IPS-NIHi7 (cell line): ENCODE measurements at regions not wholly inside any gene's neighbourhood (a gene's known extent, or its start where the extent isn't known, plus 50 kb on each side); places are given as distances from the start of the nearest gene placed in this dataset.
"Not testable (repeated sequence)": the region's sequence is repeated elsewhere in the genome, so short reads cannot be mapped to it uniquely, and the experiment has no call there.

Source experiments
- DNase-seq: peaks from one replicate; pipeline ENCODE4 v3.0.0; 2012; ENCODE audit warnings: mixed read lengths; ENCODE audit errors: extremely low spot score

- DNase-seq = no peak
These were observed 97.7 kb upstream of the DOCK9 start for GRCh38 chr13:99075268-99076191.

GRCh38 chr13:99078017-99078771 is 100.3 kb upstream of the DOCK9 start:
- no peak for DNase-seq

- DNase-seq = no peak
These were observed 102.3 kb upstream of the DOCK9 start for GRCh38 chr13:99080131-99080530.

GRCh38 chr13:99083981-99084380 is 106.1 kb upstream of the DOCK9 start:
- DNase-seq = no peak

- peak; percentile 25 for DNase-seq
These were observed 107.4 kb upstream of the DOCK9 start for GRCh38 chr13:99085139-99085807.

- DNase-seq = no peak
These were observed 108.0 kb upstream of the DOCK9 start for GRCh38 chr13:99085808-99086266.

GRCh38 chr13:99086267-99087097 is 108.6 kb upstream of the DOCK9 start:
- peak; percentile 69 for DNase-seq

GRCh38 chr13:99087098-99087953 is 109.5 kb upstream of the DOCK9 start:
- DNase-seq = peak; percentile 99

GRCh38 chr13:99087954-99088491 is 110.2 kb upstream of the DOCK9 start:
- DNase-seq = peak; percentile 30

- no peak for DNase-seq
These were observed 106.7 kb upstream of the UBAC2 start for GRCh38 chr13:99093997-99094396.

- DNase-seq = not testable (repeated sequence)
These were observed 98.8 kb upstream of the UBAC2 start for GRCh38 chr13:99101831-99102230.

- DNase-seq = peak; percentile 48
These were observed 97.1 kb upstream of the UBAC2 start for GRCh38 chr13:99103536-99103935.

- DNase-seq = no peak
These were observed 96.3 kb upstream of the UBAC2 start for GRCh38 chr13:99104396-99104795.

GRCh38 chr13:99105160-99105559 is 95.5 kb upstream of the UBAC2 start:
- no peak for DNase-seq

GRCh38 chr13:99113351-99113750 is 87.3 kb upstream of the UBAC2 start:
- DNase-seq = no peak

GRCh38 chr13:99118179-99118578 is 82.5 kb upstream of the UBAC2 start:
- no peak for DNase-seq

GRCh38 chr13:99119656-99120055 is 81.0 kb upstream of the UBAC2 start:
- no peak for DNase-seq

- no peak for DNase-seq
These were observed 79.9 kb upstream of the UBAC2 start for GRCh38 chr13:99120751-99121150.

GRCh38 chr13:99122171-99122570 is 78.5 kb upstream of the UBAC2 start:
- no peak for DNase-seq
